ENCODE measurements at regions not wholly inside any gene's neighbourhood (a gene's known extent, or its start where the extent isn't known, plus 50 kb on each side); places are given as distances from the start of the nearest gene placed in this dataset.

- no peak for TF ChIP-seq CTCF (IDR thresholded peaks at IDR 0.05)
- TF ChIP-seq POLR2A (IDR thresholded peaks at IDR 0.05): no peak
Observed at GRCh38 chr16:59573528-59574271, 839.6 kb upstream of the GOT2 start.

Data from testis (tissue), 2 donors.